ENCODE measurements at regions not wholly inside any gene's neighbourhood (a gene's known extent, or its start where the extent isn't known, plus 50 kb on each side); places are given as distances from the start of the nearest gene placed in this dataset.

GRCh38 chr1:242579528-242580235, 55.2 kb upstream of the PLD5 start:
- ATAC-seq (ENCODE audit: insufficient number of reproducible peaks, low FRiP score, low read depth) (no peak), DNase-seq (ENCODE audit: low spot score) (no peak)
- no peaks in the 10 kb centered on the region for H3K9me3 ChIP-seq

More at GRCh38 chr1:242579528-242580235, 55.2 kb upstream of the PLD5 start:
- TF ChIP-seq CTCF (IDR thresholded peaks at IDR 0.05) = no peak
- Histone ChIP-seq H3K27ac (no peak overlapping the region), H3K4me3 (no peak overlapping the region), H3K36me3 (no peaks in the 10 kb centered on the region), H3K4me1 (ENCODE audit: control insufficient read depth in 1 of 2, low read depth in 2 of 2) (no peaks in the 10 kb centered on the region), H3K27me3 (replicated peaks; ENCODE audit: insufficient read depth) (no peaks in the 10 kb centered on the region)
